ENCODE measurements at regions not wholly inside any gene's neighbourhood (a gene's known extent, or its start where the extent isn't known, plus 50 kb on each side); places are given as distances from the start of the nearest gene placed in this dataset.

GRCh38 chr11:133636711-133637355 lies 104.5 kb upstream of the OPCML start:
- no peak for TF ChIP-seq CTCF (IDR thresholded peaks at IDR 0.05)
- TF ChIP-seq EZH2 (IDR thresholded peaks at IDR 0.05), result no peak

Data from neural progenitor cell (in vitro differentiated cells).